Sigmoid colon (tissue), 6 donors: ENCODE measurements at regions not wholly inside any gene's neighbourhood (a gene's known extent, or its start where the extent isn't known, plus 50 kb on each side); places are given as distances from the start of the nearest gene placed in this dataset.

Source experiments
- DNase-seq: peaks from one replicate; pipeline ENCODE4 v3.0.0-alpha.2; 2019
- H3K27ac ChIP-seq, 4 donors: fragments of 200-600 bp; sonication (generic); one replicate each; pipeline ENCODE4 v1.5.1; 2016 to 2019; ENCODE audit warnings: mild to moderate bottlenecking in 1 of 4
- H3K27me3 ChIP-seq, 3 donors: fragments of 200-600 bp; sonication (generic); one replicate each; pipeline ENCODE4 v1.5.1; 2019; ENCODE audit warnings: mild to moderate bottlenecking in 1 of 3
- H3K36me3 ChIP-seq, 4 donors: fragments of 200-600 bp; sonication (generic); one replicate each; pipeline ENCODE4 v1.5.1; 2016 to 2019
- H3K4me1 ChIP-seq, 4 donors: fragments of 200-600 bp; sonication (generic); one replicate each; pipeline ENCODE4 v1.5.1; 2017 to 2019
- H3K4me3 ChIP-seq, 4 donors: fragments of 200-600 bp; sonication (generic); one replicate each; pipeline ENCODE4 v1.5.1; 2017 to 2019; ENCODE audit warnings: mild to moderate bottlenecking in 2 of 4, moderate library complexity in 1 of 4
- H3K9me3 ChIP-seq, 4 donors: fragments of 200-600 bp in 3 of 4; sonication (generic) in 3 of 4; one replicate each; pipeline versions ENCODE4 v1.5.1 to v1.6.1; 2013 to 2019
- CTCF ChIP-seq, 4 experiments: fragments of 450-650 bp in 3 of 4; fragments of 200-600 bp in 1 of 4; IDR thresholded peaks; one replicate each; pipeline ENCODE4 v1.5.1; 2016 to 2019; ENCODE audit warnings: antibody characterized with exemption in 4 of 4, mild to moderate bottlenecking in 3 of 4, moderate library complexity in 2 of 4
- EP300 ChIP-seq, 4 donors: sonication (generic); formaldehyde crosslinking; IDR thresholded peaks; one replicate each; pipeline ENCODE4 v1.6.1; 2017; ENCODE audit warnings: antibody characterized with exemption in 4 of 4
- POLR2A ChIP-seq, 2 donors: fragments of 450-650 bp; IDR thresholded peaks; one replicate each; pipeline ENCODE4 v1.6.1; 2016; ENCODE audit warnings: antibody characterized with exemption in 2 of 2, mild to moderate bottlenecking in 2 of 2, moderate library complexity in 2 of 2
- POLR2AphosphoS5 ChIP-seq, 4 donors: sonication (generic); formaldehyde crosslinking; IDR thresholded peaks; one replicate each; pipeline ENCODE4 v1.6.1; 2017; ENCODE audit warnings: antibody characterized with exemption in 4 of 4
- WGBS, 2 donors: extraction: QIAGEN DNeasy Blood & Tissue Kit; methylation state at CpG; one replicate each; pipeline ENCODE4 v1.1.7; 2013; 5-methylcytosine and 5-hydroxymethylcytosine counted together
- intact Hi-C: fragments of 100-400 bp; cut with DNase I; formaldehyde crosslinking; loops from one replicate; pipeline ENCODE4 v1.15.1; 2023
- donor health status: healthy with polysubstance abuse.
- donor health status: healthy.

- no peak overlapping the region for H3K27ac ChIP-seq
- H3K4me1 ChIP-seq = no peaks in the 10 kb centered on the region
- H3K36me3 ChIP-seq = no peaks in the 10 kb centered on the region
- H3K4me3 ChIP-seq = no peak overlapping the region
- no peaks in the 10 kb centered on the region for H3K27me3 ChIP-seq
- intact Hi-C loops = no loop called here
- 89 to 90% methylated on average over 1 of the region's 1 CpG for WGBS, 2 donors
- TF ChIP-seq EP300 (IDR thresholded peaks at IDR 0.05) = no peak
- TF ChIP-seq POLR2A (IDR thresholded peaks at IDR 0.05) = no peak
- no peak for TF ChIP-seq POLR2AphosphoS5 (IDR thresholded peaks at IDR 0.05)
- TF ChIP-seq CTCF (IDR thresholded peaks at IDR 0.05) = no peak
- H3K9me3 ChIP-seq = no peaks in the 10 kb centered on the region
- no peak for DNase-seq
Observed at GRCh38 chr12:114943601-114944000, 259.6 kb upstream of the TBX3 start.

- Histone ChIP-seq H3K4me3 (no peak overlapping the region), H3K9me3 (no peaks in the 10 kb centered on the region), H3K27me3 (no peaks in the 10 kb centered on the region), H3K36me3 (no peaks in the 10 kb centered on the region), H3K27ac (no peak overlapping the region), H3K4me1 (no peaks in the 10 kb centered on the region)
- no peak for DNase-seq
- 88 to 91% methylated on average over 18 of the region's 18 CpGs for WGBS, 2 donors
- intact Hi-C loops = no loop called here
- no peak for TF ChIP-seq POLR2AphosphoS5 (IDR thresholded peaks at IDR 0.05)
- no peak for TF ChIP-seq POLR2A (IDR thresholded peaks at IDR 0.05)
- TF ChIP-seq CTCF (IDR thresholded peaks at IDR 0.05) = no peak
- no peak for TF ChIP-seq EP300 (IDR thresholded peaks at IDR 0.05)
Observed at GRCh38 chr12:114938487-114939210, 254.7 kb upstream of the TBX3 start.

- H3K4me1 ChIP-seq = no peaks in the 10 kb centered on the region
- intact Hi-C loops = no loop called here
- WGBS, 2 donors = 66 to 73% methylated on average over 11 of the region's 11 CpGs
- no peaks in the 10 kb centered on the region for H3K9me3 ChIP-seq
- H3K4me3 ChIP-seq = no peak overlapping the region
- DNase-seq = no peak
- H3K27ac ChIP-seq = no peak overlapping the region
- H3K36me3 ChIP-seq = no peaks in the 10 kb centered on the region
- H3K27me3 ChIP-seq = no peaks in the 10 kb centered on the region
- TF ChIP-seq CTCF (IDR thresholded peaks at IDR 0.05) = no peak
- no peak for TF ChIP-seq POLR2A (IDR thresholded peaks at IDR 0.05)
- no peak for TF ChIP-seq EP300 (IDR thresholded peaks at IDR 0.05)
- no peak for TF ChIP-seq POLR2AphosphoS5 (IDR thresholded peaks at IDR 0.05)
Observed at GRCh38 chr12:114936148-114937079, 252.4 kb upstream of the TBX3 start.

GRCh38 chr12:114935658-114936057 lies 251.7 kb upstream of the TBX3 start:
- TF ChIP-seq POLR2AphosphoS5 (IDR thresholded peaks at IDR 0.05) (no peak), EP300 (IDR thresholded peaks at IDR 0.05) (no peak), POLR2A (IDR thresholded peaks at IDR 0.05) (no peak), CTCF (IDR thresholded peaks at IDR 0.05) (no peak)
- H3K4me3 ChIP-seq = no peak overlapping the region
- intact Hi-C loops = no loop called here
- no peak for DNase-seq
- peaks cover 0 to 4% (median 2%) of the 10 kb centered on the region in 4 donors for H3K9me3 ChIP-seq
- H3K27me3 ChIP-seq = no peaks in the 10 kb centered on the region
- WGBS, 2 donors = 95 to 97% methylated on average over 2 of the region's 2 CpGs
- H3K27ac ChIP-seq = no peak overlapping the region
- H3K36me3 ChIP-seq = no peaks in the 10 kb centered on the region
- no peaks in the 10 kb centered on the region for H3K4me1 ChIP-seq
